HG03039 (cell line): ENCODE measurements at regions not wholly inside any gene's neighbourhood (a gene's known extent, or its start where the extent isn't known, plus 50 kb on each side); places are given as distances from the start of the nearest gene placed in this dataset.

ENCODE experiments used
- ATAC-seq: cut with Tn5 transposase; IDR thresholded peaks from one replicate; pipeline ENCODE4 v1.9.1; 2021; ENCODE audit warnings: mild to moderate bottlenecking, moderate library complexity; ENCODE audit not compliant: unreplicated experiment

GRCh38 chr1:60299581-60299980, 226.0 kb upstream of the C1orf87 start:
- no peak for ATAC-seq

- ATAC-seq = no peak
Observed at GRCh38 chr1:60298290-60298689, 224.7 kb upstream of the C1orf87 start.

DNA sequence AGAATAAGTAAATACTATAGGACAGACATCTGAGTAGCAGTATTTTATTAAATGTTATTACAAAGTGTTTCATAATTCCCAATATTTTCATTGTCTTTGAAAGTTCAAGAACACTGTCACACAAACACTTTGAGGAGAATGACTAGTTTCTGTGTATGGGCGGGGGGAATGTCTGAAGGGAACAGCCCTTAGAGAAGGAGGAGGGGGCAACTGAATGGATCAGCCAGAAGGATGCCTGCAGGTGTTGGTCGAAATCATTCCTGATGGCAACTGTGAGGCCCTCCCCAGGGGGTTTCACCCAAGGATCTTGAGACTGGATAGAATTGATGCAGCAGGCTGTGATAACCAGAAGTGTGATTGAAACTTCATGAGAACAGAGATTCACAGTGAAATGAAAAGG, 223.2 kb upstream of the C1orf87 start:
- ATAC-seq = no peak

- no peak for ATAC-seq
Observed at GRCh38 chr1:60292140-60292539, 218.6 kb upstream of the C1orf87 start.

GRCh38 chr1:60290393-60290792, 216.8 kb upstream of the C1orf87 start:
- no peak for ATAC-seq

DNA sequence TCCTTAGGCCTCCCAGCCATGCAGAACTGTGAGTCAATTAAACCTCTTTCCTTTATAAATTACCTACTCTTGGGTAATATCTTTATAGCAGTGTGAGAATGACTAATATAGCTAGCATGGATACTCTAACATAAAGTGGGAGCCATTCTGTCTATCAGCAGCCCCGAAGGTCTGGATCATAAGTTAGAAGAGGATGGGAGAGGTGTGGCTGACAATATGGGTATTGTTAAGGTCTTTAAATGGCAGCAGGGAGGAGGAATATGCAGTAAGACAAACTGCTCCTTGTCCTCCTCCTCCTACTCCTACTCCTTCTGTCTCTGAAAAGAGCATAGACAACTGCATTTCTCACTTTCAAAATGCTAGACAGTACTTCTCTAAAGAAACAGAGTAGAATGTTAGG, 214.0 kb upstream of the C1orf87 start:
- no peak for ATAC-seq

- no peak for ATAC-seq
Observed at GRCh38 chr1:60283690-60284089, 210.1 kb upstream of the C1orf87 start.

DNA sequence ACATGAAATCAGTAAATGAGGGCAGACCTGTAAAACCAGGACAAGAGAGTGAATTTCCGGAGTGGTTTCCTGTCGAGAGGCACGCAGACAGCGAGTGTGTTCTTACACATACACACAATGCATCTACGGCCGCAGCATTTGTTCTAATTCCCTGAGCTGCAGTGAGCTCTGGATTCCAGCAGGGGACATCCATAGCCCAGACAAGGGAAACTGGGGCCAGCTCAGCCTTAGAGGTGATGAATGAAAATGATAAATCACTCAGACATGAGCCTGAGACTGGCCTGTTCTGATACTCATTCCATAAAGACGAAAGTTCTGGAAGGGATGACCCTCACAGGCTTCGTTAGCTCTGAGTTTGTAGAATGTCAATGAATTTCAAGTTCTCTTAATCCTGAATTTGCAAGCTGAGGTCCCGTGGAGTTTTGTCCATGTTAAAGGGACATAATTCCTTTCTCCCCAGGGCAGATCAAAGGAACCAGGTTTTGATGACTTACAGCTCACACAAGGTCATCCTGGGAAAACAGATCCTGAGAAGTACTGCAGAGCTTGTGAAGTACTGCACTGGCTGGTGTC, 207.9 kb upstream of the C1orf87 start:
- ATAC-seq = peak; percentile 92

- ATAC-seq = no peak
Observed at GRCh38 chr1:60280819-60281218, 207.2 kb upstream of the C1orf87 start.

DNA sequence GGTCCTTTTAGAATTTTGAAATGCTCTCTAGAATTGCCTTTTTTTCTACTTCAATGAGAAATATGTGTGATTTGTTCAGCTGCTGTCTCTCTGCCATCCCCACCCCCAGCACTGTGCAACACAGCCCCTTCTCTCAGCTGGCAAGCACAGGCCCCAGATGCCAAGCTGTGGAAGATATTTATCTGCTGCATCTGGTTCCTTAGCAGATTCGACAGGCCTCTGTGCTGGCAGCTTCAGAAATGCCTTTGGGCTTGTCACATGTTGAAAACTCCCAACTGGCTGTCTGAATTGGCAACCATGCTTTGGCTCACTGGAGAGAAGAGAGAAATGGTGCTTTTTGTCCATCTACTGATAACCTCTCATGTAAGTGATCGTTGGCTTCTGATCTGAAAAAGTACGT, 206.7 kb upstream of the C1orf87 start:
- ATAC-seq = no peak

DNA sequence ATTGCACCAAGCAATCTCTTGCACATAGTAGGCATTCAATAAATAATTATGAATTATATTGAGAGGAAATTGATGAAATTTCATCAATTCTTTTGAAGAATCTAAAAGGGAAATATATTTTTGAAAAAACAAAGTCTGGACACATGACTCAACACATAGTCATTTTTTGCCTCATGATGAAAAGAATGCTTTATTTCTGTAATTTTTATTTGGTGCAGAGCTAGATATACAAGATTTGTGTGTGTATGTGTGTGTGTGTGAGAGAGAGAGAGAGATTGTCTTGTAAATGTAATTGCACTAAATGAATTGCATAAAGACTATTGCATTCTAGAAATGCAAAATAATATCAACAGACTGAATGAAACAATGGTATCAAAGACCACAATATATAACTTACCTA, 206.2 kb upstream of the C1orf87 start:
- no peak for ATAC-seq

GRCh38 chr1:60277269-60277668, 203.7 kb upstream of the C1orf87 start:
- no peak for ATAC-seq

DNA sequence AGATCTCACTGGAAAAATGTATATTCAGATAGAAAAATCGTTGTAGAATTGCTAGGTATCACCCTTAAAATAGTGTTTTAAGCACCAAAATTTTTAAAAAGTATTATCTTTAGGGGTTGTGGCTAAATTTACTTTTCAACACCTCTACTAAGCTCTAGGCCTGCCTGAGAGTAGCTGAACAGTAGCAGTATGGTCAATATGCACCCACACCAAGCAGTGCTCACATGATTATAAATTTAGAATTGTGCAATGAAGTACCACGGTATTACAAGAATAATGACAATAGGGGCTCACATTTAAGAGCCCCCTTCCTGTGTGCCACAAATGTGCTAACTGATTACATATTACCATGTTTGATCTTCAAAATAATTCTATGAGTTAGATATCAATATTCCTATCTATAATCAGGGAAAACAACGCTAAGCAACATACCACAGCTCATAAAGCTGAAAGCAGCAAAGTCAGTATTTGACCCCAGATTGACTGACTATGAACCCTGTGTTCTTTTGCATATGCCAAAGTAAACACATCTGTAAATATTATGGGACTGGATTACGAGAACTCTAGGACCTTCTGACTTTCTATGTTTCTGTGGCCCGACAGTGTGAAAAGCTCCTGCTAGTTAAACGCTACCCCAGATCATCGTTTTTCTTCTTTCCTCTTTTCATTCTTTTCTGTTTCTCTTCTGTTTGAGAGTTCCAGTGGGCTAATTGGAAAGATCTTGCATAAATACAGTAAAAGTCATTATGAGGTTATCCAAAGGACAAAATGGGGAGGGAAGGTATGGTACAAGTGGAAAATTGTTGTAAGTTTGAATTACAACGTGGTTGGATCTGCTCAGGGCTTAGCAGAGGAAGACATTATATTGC, 201.1 kb upstream of the C1orf87 start:
- ATAC-seq = no peak

- ATAC-seq = no peak
Observed at GRCh38 chr1:60273185-60273584, 199.6 kb upstream of the C1orf87 start.

DNA sequence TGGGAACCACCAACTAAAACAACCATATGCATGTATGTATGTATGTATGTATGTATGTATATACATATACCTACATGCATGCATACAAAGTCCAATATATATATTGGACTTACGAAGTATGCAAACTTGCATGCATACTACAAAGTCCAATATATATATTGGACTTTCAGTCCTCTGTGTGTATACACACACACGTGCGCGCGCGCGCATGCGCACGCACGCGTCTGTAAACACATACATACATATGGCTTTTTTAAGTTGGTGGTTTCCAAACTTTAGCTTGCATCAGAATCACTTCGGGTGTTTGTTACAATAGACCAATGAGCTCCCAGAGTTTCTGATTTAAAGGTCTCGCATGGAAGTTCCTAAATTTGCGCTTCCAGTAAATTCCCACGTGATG, 197.5 kb upstream of the C1orf87 start:
- ATAC-seq = no peak

- no peak for ATAC-seq
Observed at GRCh38 chr1:60268451-60268850, 194.9 kb upstream of the C1orf87 start.

- ATAC-seq = no peak
Observed at GRCh38 chr1:60265560-60266535, 192.3 kb upstream of the C1orf87 start.

GRCh38 chr1:60262701-60263100, 189.1 kb upstream of the C1orf87 start:
- no peak for ATAC-seq

DNA sequence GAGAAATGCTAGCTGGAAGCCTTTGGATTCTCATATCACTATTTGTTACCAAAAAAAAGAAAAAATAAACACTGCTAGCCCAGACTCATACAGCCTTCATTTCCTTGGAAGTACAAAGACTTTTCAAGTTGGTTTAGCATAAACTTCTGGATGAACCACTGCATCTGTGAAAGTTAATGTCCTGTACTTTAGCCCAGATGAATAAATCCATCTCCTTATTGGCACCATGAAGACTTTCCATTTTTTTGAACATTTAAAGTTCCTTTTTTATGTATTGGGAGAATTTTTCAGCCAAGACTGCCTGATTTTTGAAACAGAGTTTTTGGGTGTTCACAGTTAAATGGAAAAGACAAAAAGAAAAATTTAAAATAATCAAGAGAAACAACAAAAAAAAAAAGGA, 184.0 kb upstream of the C1orf87 start:
- no peak for ATAC-seq

GRCh38 chr1:60255565-60255964, 182.0 kb upstream of the C1orf87 start:
- no peak for ATAC-seq

GRCh38 chr1:60251426-60251825, 177.9 kb upstream of the C1orf87 start:
- ATAC-seq = no peak
